ENCODE measurements at regions not wholly inside any gene's neighbourhood (a gene's known extent, or its start where the extent isn't known, plus 50 kb on each side); places are given as distances from the start of the nearest gene placed in this dataset.

DNA sequence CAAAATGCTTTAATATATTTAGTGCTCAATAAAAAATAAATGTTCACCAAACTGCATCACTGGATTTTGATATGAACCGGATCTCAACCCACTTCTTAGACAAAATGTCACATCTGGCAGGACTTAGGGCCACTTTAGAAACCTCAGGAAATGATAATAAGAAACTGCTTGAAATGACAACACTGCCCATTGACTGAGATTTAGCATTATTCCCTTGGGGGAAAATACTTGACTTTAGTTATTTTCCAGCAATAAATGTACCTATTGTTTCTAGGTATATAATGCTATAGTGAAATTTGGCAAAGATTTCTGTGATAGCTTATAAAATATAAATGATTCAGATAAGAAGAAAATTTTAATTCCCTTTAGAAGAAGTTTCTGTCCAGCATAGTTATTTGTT lies 195.1 kb downstream of the ICOS start:
- H3K9me3 ChIP-seq (ENCODE audit: control insufficient read depth in 2 of 2, insufficient read depth in 1 of 2, low read depth in 1 of 2, low read length in 1 of 2) = no peaks in the 10 kb centered on the region
- H3K36me3 ChIP-seq (ENCODE audit: control insufficient read depth in 2 of 2, insufficient read depth in 2 of 2, low read length in 1 of 2) = no peaks in the 10 kb centered on the region
- H3K27ac ChIP-seq (ENCODE audit: low read depth in 2 of 2, low read length in 1 of 2) = no peak overlapping the region
- H3K4me1 ChIP-seq (ENCODE audit: control insufficient read depth in 2 of 2, insufficient read depth in 2 of 2, low read length in 1 of 2) = no peaks in the 10 kb centered on the region
- no peak overlapping the region for H3K4me3 ChIP-seq (ENCODE audit: low read depth in 1 of 2, low read length in 2 of 2)
- 56 to 74% methylated on average over 1 of the region's 1 CpG for WGBS, 2 donors
- no peaks in the 10 kb centered on the region for H3K27me3 ChIP-seq (ENCODE audit: control insufficient read depth in 1 of 2, insufficient read depth in 2 of 2, low read length in 2 of 2)

DNA sequence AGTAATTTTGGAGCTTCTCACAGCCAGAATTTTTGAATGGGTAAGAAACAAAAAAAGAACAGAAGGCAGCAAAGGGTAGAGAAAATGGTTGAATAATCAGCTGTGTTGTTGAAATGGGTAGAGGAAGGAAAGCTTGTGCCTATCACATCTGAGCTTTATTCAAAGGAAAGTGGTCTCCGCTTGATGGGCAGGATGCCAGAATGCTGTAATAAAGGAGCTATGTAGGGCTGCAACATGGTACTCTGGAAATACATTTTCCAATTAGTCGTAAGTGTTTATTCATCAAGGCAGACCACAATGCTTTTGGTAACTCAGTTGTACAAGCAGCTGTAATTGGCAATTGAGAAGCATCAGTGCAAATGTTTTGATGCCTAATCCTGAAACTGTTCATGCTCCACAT lies 196.9 kb downstream of the ICOS start:
- Histone ChIP-seq H3K4me3 (ENCODE audit: low read depth in 1 of 2, low read length in 2 of 2) (no peak overlapping the region), H3K9me3 (ENCODE audit: control insufficient read depth in 2 of 2, insufficient read depth in 1 of 2, low read depth in 1 of 2, low read length in 1 of 2) (no peaks in the 10 kb centered on the region), H3K4me1 (ENCODE audit: control insufficient read depth in 2 of 2, insufficient read depth in 2 of 2, low read length in 1 of 2) (no peaks in the 10 kb centered on the region), H3K27me3 (ENCODE audit: control insufficient read depth in 1 of 2, insufficient read depth in 2 of 2, low read length in 2 of 2) (no peaks in the 10 kb centered on the region), H3K36me3 (ENCODE audit: control insufficient read depth in 2 of 2, insufficient read depth in 2 of 2, low read length in 1 of 2) (no peaks in the 10 kb centered on the region), H3K27ac (ENCODE audit: low read depth in 2 of 2, low read length in 1 of 2) (no peak overlapping the region)
- WGBS, 2 donors = 86 to 90% methylated on average over 2 of the region's 2 CpGs

DNA sequence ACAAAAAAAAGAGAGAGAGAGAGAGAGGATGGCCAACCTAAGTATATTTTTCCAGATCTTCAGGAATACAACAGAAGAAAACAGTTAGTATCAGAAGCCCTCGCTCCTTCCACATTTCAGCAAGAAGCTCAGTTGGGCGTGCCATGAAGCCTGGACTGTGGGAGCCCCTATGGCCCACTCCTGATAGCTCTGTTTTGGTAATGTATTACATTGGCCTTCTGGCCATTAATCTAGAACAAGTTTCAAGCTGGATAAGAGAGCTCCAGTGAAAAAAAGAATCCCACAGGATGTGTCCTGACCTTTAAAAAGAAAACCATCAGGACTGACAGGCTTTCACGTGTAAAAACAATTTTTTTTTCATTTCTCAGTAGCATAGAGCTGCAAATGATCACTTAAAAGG lies 197.9 kb downstream of the ICOS start:
- no peaks in the 10 kb centered on the region for H3K4me1 ChIP-seq (ENCODE audit: control insufficient read depth in 2 of 2, insufficient read depth in 2 of 2, low read length in 1 of 2)
- H3K4me3 ChIP-seq (ENCODE audit: low read depth in 1 of 2, low read length in 2 of 2) = no peak overlapping the region
- 72 to 78% methylated on average over 3 of the region's 3 CpGs for WGBS, 2 donors
- H3K36me3 ChIP-seq (ENCODE audit: control insufficient read depth in 2 of 2, insufficient read depth in 2 of 2, low read length in 1 of 2) = no peaks in the 10 kb centered on the region
- H3K27me3 ChIP-seq (ENCODE audit: control insufficient read depth in 1 of 2, insufficient read depth in 2 of 2, low read length in 2 of 2) = no peaks in the 10 kb centered on the region
- H3K27ac ChIP-seq (ENCODE audit: low read depth in 2 of 2, low read length in 1 of 2) = no peak overlapping the region
- no peaks in the 10 kb centered on the region for H3K9me3 ChIP-seq (ENCODE audit: control insufficient read depth in 2 of 2, insufficient read depth in 1 of 2, low read depth in 1 of 2, low read length in 1 of 2)

DNA sequence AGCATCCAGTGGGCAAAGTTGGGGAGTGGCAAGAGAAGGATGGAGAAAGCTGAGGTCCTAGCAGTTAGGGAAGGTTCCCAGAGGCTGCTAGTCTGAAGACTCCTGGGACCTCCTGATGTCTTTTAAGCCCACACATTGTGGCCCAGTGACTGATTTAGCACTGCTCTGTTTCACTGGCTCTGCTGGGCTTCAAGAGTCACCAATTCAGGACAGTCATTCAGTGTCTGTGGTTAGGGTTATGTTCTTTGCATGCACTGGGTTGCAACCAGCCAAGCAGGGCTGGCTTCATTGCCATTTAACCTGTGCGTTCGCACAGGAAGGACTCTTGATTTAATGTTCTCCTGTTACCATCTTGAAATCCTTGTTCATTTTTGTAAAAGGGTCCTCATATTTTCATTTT lies 199.2 kb downstream of the ICOS start:
- Histone ChIP-seq H3K4me3 (ENCODE audit: low read depth in 1 of 2, low read length in 2 of 2) (no peak overlapping the region), H3K4me1 (ENCODE audit: control insufficient read depth in 2 of 2, insufficient read depth in 2 of 2, low read length in 1 of 2) (no peaks in the 10 kb centered on the region), H3K36me3 (ENCODE audit: control insufficient read depth in 2 of 2, insufficient read depth in 2 of 2, low read length in 1 of 2) (no peaks in the 10 kb centered on the region), H3K9me3 (ENCODE audit: control insufficient read depth in 2 of 2, insufficient read depth in 1 of 2, low read depth in 1 of 2, low read length in 1 of 2) (no peaks in the 10 kb centered on the region), H3K27ac (ENCODE audit: low read depth in 2 of 2, low read length in 1 of 2) (no peak overlapping the region), H3K27me3 (ENCODE audit: control insufficient read depth in 1 of 2, insufficient read depth in 2 of 2, low read length in 2 of 2) (no peaks in the 10 kb centered on the region)
- 85 to 97% methylated on average over 2 of the region's 2 CpGs for WGBS, 2 donors

DNA sequence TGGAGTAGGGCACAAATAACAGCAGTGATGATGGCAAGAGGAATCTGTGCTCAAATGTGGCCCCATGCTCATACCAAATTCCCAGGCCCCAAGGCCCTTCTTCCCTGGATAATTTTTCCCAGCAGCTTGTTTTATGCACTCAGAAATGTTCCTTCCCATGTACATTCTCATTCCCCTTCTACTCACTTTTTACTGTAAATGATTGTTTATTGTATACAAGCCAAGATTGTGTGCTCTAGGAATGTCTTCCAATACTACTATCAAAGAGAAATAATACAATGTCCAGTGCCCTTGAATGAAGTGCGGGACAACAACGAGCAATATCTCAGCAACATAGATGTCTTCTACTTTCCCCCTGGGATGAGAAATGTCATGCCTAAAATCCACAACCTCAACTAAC lies 201.6 kb downstream of the ICOS start:
- H3K4me3 ChIP-seq (ENCODE audit: low read depth in 1 of 2, low read length in 2 of 2) = no peak overlapping the region
- H3K27ac ChIP-seq (ENCODE audit: low read depth in 2 of 2, low read length in 1 of 2) = no peak overlapping the region
- H3K9me3 ChIP-seq (ENCODE audit: control insufficient read depth in 2 of 2, insufficient read depth in 1 of 2, low read depth in 1 of 2, low read length in 1 of 2) = no peaks in the 10 kb centered on the region
- H3K4me1 ChIP-seq (ENCODE audit: control insufficient read depth in 2 of 2, insufficient read depth in 2 of 2, low read length in 1 of 2) = no peaks in the 10 kb centered on the region
- H3K27me3 ChIP-seq (ENCODE audit: control insufficient read depth in 1 of 2, insufficient read depth in 2 of 2, low read length in 2 of 2) = no peaks in the 10 kb centered on the region
- no peaks in the 10 kb centered on the region for H3K36me3 ChIP-seq (ENCODE audit: control insufficient read depth in 2 of 2, insufficient read depth in 2 of 2, low read length in 1 of 2)
- WGBS, 2 donors = 82 to 89% methylated on average over 2 of the region's 2 CpGs

DNA sequence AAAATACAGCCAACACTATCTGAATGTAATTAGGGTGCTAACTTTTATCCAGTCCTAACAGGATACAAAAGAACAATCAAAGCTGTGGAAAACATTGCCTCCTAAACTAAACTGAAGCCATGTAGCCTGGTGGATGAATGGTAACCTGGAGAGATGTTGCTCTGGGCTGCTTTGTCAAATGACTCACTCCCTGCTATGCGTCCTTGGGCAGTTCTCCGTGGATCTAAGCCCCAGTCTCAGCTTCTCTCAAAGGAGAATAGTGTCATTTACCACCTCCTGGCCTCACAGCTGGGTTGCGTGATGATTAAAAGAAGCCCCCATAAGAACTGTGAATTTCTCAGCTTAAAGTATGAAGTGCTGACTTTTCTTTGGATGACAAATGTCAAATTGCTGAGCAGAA lies 203.7 kb downstream of the ICOS start:
- Histone ChIP-seq H3K36me3 (ENCODE audit: control insufficient read depth in 2 of 2, insufficient read depth in 2 of 2, low read length in 1 of 2) (no peaks in the 10 kb centered on the region), H3K4me3 (ENCODE audit: low read depth in 1 of 2, low read length in 2 of 2) (no peak overlapping the region), H3K9me3 (ENCODE audit: control insufficient read depth in 2 of 2, insufficient read depth in 1 of 2, low read depth in 1 of 2, low read length in 1 of 2) (no peaks in the 10 kb centered on the region), H3K4me1 (ENCODE audit: control insufficient read depth in 2 of 2, insufficient read depth in 2 of 2, low read length in 1 of 2) (no peaks in the 10 kb centered on the region), H3K27ac (ENCODE audit: low read depth in 2 of 2, low read length in 1 of 2) (no peak overlapping the region), H3K27me3 (ENCODE audit: control insufficient read depth in 1 of 2, insufficient read depth in 2 of 2, low read length in 2 of 2) (no peaks in the 10 kb centered on the region)
- WGBS, 2 donors = 68 to 76% methylated on average over 3 of the region's 3 CpGs

DNA sequence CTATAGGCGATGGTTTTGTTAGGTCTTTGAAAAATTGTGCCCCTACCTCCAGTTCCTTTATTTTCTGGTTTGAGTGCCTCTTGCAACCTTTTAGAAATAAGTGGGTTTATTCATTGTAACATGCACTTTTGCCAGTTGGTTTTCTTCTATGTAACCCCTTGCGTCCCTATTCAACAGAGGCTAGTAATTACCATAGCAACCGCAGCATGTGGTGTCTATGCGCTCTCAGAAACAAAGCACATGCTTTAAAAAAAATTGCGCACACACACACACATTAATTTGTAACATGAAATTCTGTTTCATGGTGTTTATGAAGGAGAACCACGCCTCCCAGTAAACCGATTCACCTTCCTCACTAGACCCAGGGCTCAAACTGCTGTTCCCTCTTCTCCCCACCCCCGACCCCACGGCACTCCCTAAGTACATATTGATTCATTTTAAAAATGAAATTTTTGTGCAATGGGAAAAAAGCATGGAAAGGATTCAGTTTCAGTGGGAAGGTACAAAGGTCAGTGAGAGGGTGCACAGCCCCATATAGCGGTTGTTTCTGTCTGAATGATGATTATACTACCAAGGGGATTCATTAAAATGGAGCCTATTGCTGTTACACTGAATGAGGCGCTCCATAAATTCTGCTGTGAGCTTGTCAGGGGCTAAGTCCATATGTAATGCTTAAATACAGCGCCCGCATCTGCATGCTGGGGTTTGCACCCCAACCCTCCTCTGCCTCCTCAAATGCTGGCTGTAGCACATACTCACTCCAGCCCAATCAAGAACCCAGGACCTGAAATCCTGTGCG lies 206.9 kb downstream of the ICOS start:
- no peak overlapping the region for H3K27ac ChIP-seq (ENCODE audit: low read depth in 2 of 2, low read length in 1 of 2)
- WGBS, 2 donors = 73 to 83% methylated on average over 14 of the region's 14 CpGs

DNA sequence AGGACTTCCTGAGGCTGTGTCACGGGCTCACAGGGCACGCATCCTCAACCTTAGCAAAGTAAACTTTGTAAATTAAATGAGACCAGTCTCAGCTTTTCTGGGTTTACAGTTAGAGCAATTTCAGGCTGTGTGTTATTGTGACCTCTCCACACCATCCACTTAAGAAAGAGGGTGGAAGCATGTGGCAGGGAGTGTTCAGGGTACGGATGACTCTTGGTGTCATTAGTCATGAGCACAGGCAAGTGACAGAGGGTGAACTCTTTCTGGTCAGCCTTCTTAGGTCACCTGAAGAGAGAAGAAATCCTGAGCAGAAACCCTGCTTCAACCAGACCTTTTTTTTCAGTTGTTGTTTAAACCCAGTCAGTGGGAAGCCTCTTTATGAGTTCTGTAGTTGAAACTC lies 207.9 kb downstream of the ICOS start:
- H3K4me1 ChIP-seq (ENCODE audit: control insufficient read depth in 2 of 2, insufficient read depth in 2 of 2, low read length in 1 of 2) = no peaks in the 10 kb centered on the region
- 92 to 95% methylated on average over 3 of the region's 3 CpGs for WGBS, 2 donors
- H3K27me3 ChIP-seq (ENCODE audit: control insufficient read depth in 1 of 2, insufficient read depth in 2 of 2, low read length in 2 of 2) = no peaks in the 10 kb centered on the region
- no peaks in the 10 kb centered on the region for H3K36me3 ChIP-seq (ENCODE audit: control insufficient read depth in 2 of 2, insufficient read depth in 2 of 2, low read length in 1 of 2)
- no peaks in the 10 kb centered on the region for H3K9me3 ChIP-seq (ENCODE audit: control insufficient read depth in 2 of 2, insufficient read depth in 1 of 2, low read depth in 1 of 2, low read length in 1 of 2)
- H3K27ac ChIP-seq (ENCODE audit: low read depth in 2 of 2, low read length in 1 of 2) = no peak overlapping the region
- no peak overlapping the region for H3K4me3 ChIP-seq (ENCODE audit: low read depth in 1 of 2, low read length in 2 of 2)

More for the DNA sequence above, 206.9 kb downstream of the ICOS start:
- Histone ChIP-seq H3K4me3 (ENCODE audit: low read depth in 1 of 2, low read length in 2 of 2) (no peak overlapping the region), H3K36me3 (ENCODE audit: control insufficient read depth in 2 of 2, insufficient read depth in 2 of 2, low read length in 1 of 2) (no peaks in the 10 kb centered on the region), H3K4me1 (ENCODE audit: control insufficient read depth in 2 of 2, insufficient read depth in 2 of 2, low read length in 1 of 2) (no peaks in the 10 kb centered on the region), H3K27me3 (ENCODE audit: control insufficient read depth in 1 of 2, insufficient read depth in 2 of 2, low read length in 2 of 2) (no peaks in the 10 kb centered on the region), H3K9me3 (ENCODE audit: control insufficient read depth in 2 of 2, insufficient read depth in 1 of 2, low read depth in 1 of 2, low read length in 1 of 2) (no peaks in the 10 kb centered on the region)

DNA sequence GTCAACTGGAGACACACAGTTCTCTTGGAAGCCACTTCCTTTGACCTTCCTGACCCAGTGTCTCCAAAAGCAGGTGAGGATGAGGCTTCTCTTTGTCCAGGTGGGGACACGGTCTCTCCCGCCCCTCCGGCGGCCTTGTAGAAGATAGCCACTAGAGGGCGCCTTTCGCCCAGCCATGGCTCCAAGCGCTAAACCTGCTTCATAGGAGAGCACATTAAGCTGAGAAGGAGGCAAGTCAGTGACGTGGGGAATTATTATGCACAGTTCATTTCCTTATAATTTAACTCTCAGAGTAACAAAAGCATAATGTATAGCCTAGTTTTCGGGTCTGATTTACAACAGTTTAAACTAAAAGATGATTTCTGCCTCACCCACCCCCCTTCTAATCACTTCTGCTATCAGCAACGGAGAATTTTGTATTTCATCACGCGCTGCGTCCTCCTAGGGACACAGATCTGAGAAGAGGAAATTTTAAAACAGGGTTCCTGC lies 208.7 kb downstream of the ICOS start:
- Histone ChIP-seq H3K27me3 (ENCODE audit: control insufficient read depth in 1 of 2, insufficient read depth in 2 of 2, low read length in 2 of 2) (no peaks in the 10 kb centered on the region), H3K4me1 (ENCODE audit: control insufficient read depth in 2 of 2, insufficient read depth in 2 of 2, low read length in 1 of 2) (no peaks in the 10 kb centered on the region), H3K9me3 (ENCODE audit: control insufficient read depth in 2 of 2, insufficient read depth in 1 of 2, low read depth in 1 of 2, low read length in 1 of 2) (no peaks in the 10 kb centered on the region), H3K27ac (ENCODE audit: low read depth in 2 of 2, low read length in 1 of 2) (no peak overlapping the region), H3K36me3 (ENCODE audit: control insufficient read depth in 2 of 2, insufficient read depth in 2 of 2, low read length in 1 of 2) (no peaks in the 10 kb centered on the region), H3K4me3 (ENCODE audit: low read depth in 1 of 2, low read length in 2 of 2) (peak overlapping the region in 1 of 2 donors; percentile 52)
- 6 to 14% methylated on average over 13 of the region's 13 CpGs for WGBS, 2 donors

DNA sequence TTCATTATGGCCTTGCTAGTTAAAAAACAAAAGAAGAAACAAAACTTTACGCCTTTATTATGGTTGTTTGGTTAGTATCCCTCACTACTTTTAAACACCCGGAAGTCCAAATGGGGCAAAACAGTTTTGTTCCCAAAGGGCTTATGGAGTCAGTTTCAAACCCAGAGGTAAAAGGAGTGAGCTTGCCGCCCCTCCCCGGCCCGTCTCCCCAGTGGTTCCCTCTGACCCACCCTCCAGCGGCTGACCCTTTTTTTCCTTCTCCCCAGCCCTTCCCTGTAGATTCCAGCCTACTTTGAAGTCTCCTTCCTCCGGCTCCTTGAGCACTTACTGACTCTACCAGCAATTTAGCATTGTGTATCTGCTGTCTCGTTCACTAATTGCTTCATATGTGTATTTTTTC lies 209.2 kb downstream of the ICOS start:
- no peaks in the 10 kb centered on the region for H3K27me3 ChIP-seq (ENCODE audit: control insufficient read depth in 1 of 2, insufficient read depth in 2 of 2, low read length in 2 of 2)
- H3K27ac ChIP-seq (ENCODE audit: low read depth in 2 of 2, low read length in 1 of 2) = no peak overlapping the region
- no peaks in the 10 kb centered on the region for H3K36me3 ChIP-seq (ENCODE audit: control insufficient read depth in 2 of 2, insufficient read depth in 2 of 2, low read length in 1 of 2)
- WGBS, 2 donors = 22 to 32% methylated on average over 8 of the region's 8 CpGs
- H3K9me3 ChIP-seq (ENCODE audit: control insufficient read depth in 2 of 2, insufficient read depth in 1 of 2, low read depth in 1 of 2, low read length in 1 of 2) = no peaks in the 10 kb centered on the region
- no peaks in the 10 kb centered on the region for H3K4me1 ChIP-seq (ENCODE audit: control insufficient read depth in 2 of 2, insufficient read depth in 2 of 2, low read length in 1 of 2)
- peak overlapping the region in 1 of 2 donors; percentile 52 for H3K4me3 ChIP-seq (ENCODE audit: low read depth in 1 of 2, low read length in 2 of 2)

Data from esophagus (tissue), 2 donors.